ENCODE measurements at regions not wholly inside any gene's neighbourhood (a gene's known extent, or its start where the extent isn't known, plus 50 kb on each side); places are given as distances from the start of the nearest gene placed in this dataset.

DNA sequence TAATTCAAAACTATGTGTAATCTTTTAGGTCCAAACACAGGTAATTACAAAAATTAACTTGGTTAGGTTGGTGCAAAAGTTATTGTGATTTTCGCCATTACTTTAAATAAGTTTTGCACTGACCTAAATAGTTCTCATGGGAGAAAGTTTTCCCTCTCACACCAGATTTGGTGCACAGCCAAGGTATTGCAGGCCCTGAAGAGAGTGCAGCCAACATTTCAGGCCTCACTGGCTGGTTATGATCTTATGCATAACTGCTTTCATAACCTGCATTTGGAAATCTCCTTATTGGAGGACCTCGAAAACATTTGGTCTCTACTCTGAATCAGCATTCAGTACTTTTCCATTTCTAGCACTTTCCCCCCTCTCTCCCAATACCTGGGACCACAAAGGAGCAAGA lies 993.1 kb upstream of the MANEA start (continued):
- TF ChIP-seq NFIC (IDR thresholded peaks at IDR 0.05; ENCODE audit: borderline replicate concordance), result no peak

DNA sequence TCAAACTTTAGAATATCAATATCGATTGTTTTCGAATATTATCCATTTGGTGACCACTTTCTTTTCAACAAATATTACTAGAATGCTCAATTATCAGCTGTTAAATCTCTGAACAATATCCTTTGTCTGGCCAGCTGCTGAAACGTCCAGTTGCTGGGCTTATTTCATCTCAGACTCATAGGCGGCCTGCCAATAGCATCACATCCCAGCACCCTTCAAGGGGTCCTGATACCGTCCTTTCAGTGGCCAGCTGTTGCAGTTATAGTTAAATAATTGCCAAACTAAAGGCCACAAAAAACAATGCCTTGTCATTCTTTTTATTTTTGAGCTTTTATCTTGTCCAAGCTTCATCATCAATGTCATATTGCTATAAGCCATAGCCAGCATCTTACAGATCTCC lies 1006.8 kb upstream of the MANEA start:
- H3K4me3 ChIP-seq (ENCODE audit: low read depth in 2 of 2, low read length in 1 of 2), result no peak overlapping the region
- no peak overlapping the region; the same call in 1 of the 2 replicates for H2AFZ ChIP-seq (ENCODE audit: low read depth)
- no peak overlapping the region for H3K4me2 ChIP-seq
- no peaks in the 10 kb centered on the region for H3K9me3 ChIP-seq
- no peaks in the 10 kb centered on the region for H3F3A ChIP-seq (replicated peaks; ENCODE audit: insufficient read depth)
- no peaks in the 10 kb centered on the region for H3K4me1 ChIP-seq (ENCODE audit: control insufficient read depth in 1 of 2, insufficient read depth in 2 of 2, low read depth in 1 of 2, low read length in 1 of 2)
- TF ChIP-seq, protein P1, sequence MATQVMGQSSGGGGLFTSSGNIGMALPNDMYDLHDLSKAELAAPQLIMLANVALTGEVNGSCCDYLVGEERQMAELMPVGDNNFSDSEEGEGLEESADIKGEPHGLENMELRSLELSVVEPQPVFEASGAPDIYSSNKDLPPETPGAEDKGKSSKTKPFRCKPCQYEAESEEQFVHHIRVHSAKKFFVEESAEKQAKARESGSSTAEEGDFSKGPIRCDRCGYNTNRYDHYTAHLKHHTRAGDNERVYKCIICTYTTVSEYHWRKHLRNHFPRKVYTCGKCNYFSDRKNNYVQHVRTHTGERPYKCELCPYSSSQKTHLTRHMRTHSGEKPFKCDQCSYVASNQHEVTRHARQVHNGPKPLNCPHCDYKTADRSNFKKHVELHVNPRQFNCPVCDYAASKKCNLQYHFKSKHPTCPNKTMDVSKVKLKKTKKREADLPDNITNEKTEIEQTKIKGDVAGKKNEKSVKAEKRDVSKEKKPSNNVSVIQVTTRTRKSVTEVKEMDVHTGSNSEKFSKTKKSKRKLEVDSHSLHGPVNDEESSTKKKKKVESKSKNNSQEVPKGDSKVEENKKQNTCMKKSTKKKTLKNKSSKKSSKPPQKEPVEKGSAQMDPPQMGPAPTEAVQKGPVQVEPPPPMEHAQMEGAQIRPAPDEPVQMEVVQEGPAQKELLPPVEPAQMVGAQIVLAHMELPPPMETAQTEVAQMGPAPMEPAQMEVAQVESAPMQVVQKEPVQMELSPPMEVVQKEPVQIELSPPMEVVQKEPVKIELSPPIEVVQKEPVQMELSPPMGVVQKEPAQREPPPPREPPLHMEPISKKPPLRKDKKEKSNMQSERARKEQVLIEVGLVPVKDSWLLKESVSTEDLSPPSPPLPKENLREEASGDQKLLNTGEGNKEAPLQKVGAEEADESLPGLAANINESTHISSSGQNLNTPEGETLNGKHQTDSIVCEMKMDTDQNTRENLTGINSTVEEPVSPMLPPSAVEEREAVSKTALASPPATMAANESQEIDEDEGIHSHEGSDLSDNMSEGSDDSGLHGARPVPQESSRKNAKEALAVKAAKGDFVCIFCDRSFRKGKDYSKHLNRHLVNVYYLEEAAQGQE (IDR thresholded peaks at IDR 0.05; ENCODE audit: low read depth, low read length), result no peak
- TF ChIP-seq, protein P2, sequence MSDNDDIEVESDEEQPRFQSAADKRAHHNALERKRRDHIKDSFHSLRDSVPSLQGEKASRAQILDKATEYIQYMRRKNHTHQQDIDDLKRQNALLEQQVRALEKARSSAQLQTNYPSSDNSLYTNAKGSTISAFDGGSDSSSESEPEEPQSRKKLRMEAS (IDR thresholded peaks at IDR 0.05; ENCODE audit: low read depth), result no peak
- TF ChIP-seq, protein P3, sequence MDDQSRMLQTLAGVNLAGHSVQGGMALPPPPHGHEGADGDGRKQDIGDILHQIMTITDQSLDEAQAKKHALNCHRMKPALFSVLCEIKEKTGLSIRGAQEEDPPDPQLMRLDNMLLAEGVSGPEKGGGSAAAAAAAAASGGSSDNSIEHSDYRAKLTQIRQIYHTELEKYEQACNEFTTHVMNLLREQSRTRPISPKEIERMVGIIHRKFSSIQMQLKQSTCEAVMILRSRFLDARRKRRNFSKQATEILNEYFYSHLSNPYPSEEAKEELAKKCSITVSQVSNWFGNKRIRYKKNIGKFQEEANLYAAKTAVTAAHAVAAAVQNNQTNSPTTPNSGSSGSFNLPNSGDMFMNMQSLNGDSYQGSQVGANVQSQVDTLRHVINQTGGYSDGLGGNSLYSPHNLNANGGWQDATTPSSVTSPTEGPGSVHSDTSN (IDR thresholded peaks at IDR 0.05), result no peak
- TF ChIP-seq GATA2 (CRISPR knock-in tag; IDR thresholded peaks at IDR 0.05) (no peak), RCOR1 (IDR thresholded peaks at IDR 0.05; ENCODE audit: low read length) (no peak), ELF1 (IDR thresholded peaks at IDR 0.05) (no peak), TCF12 (IDR thresholded peaks at IDR 0.05) (no peak), SIN3A (IDR thresholded peaks at IDR 0.05; ENCODE audit: borderline replicate concordance, low read depth, low read length) (no peak)
- no peak for DNase-seq
- ChIA-PET CTCF (no interaction called here), POLR2A (no interaction called here)
- no peaks in the 10 kb centered on the region for H3K79me2 ChIP-seq (ENCODE audit: insufficient read depth)
- H3K27me3 ChIP-seq (ENCODE audit: insufficient read depth), result no peaks in the 10 kb centered on the region
- no peaks in the 10 kb centered on the region for H3K9me2 ChIP-seq
- H3K36me3 ChIP-seq (replicated peaks in 1 of 2; ENCODE audit: control insufficient read depth in 1 of 2, insufficient read depth in 2 of 2, low read length in 1 of 2), result no peaks in the 10 kb centered on the region
- H3K27ac ChIP-seq (ENCODE audit: low read depth in 2 of 2, low read length in 1 of 2), result no peak overlapping the region
- no peak overlapping the region for H3K9ac ChIP-seq
- 3% methylated on average over 5 of the region's 5 CpGs for WGBS (ENCODE audit: low lambda C conversion rate)
- H4K20me1 ChIP-seq (ENCODE audit: insufficient read depth), result no peaks in the 10 kb centered on the region

DNA sequence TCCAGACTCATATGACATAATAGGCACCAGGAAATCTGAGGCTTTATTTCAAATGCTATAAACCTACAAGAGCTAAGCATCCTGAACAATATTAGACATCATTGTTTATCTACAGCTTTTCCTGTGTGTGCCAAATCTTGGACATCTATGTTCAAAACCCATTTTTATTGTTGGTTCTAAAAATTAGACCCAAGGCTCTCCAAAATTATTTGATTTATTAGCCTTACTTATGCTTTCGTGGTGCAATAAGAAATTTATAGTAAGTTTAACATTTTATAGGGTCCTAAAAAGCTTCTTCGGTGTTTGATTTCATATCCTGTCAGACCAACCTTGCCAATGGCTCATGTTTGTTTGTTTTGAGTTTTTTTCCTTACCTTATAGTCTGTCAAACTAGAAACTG lies 1014.5 kb upstream of the MANEA start:
- Histone ChIP-seq H3K4me2 (no peak overlapping the region), H4K20me1 (ENCODE audit: insufficient read depth) (no peaks in the 10 kb centered on the region), H3K79me2 (ENCODE audit: insufficient read depth) (no peaks in the 10 kb centered on the region), H3K9ac (no peak overlapping the region), H3K9me2 (no peaks in the 10 kb centered on the region), H3K9me3 (no peaks in the 10 kb centered on the region), H3K27ac (ENCODE audit: low read depth in 2 of 2, low read length in 1 of 2) (no peak overlapping the region), H2AFZ (ENCODE audit: low read depth) (no peak overlapping the region), H3K36me3 (replicated peaks in 1 of 2; ENCODE audit: control insufficient read depth in 1 of 2, insufficient read depth in 2 of 2, low read length in 1 of 2) (no peaks in the 10 kb centered on the region), H3F3A (replicated peaks; ENCODE audit: insufficient read depth) (no peaks in the 10 kb centered on the region), H3K4me1 (ENCODE audit: control insufficient read depth in 1 of 2, insufficient read depth in 2 of 2, low read depth in 1 of 2, low read length in 1 of 2) (no peaks in the 10 kb centered on the region), H3K27me3 (ENCODE audit: insufficient read depth) (no peaks in the 10 kb centered on the region), H3K4me3 (ENCODE audit: low read depth in 2 of 2, low read length in 1 of 2) (no peak overlapping the region)
- ChIA-PET CTCF (no interaction called here), POLR2A (no interaction called here)
- no peak for TF ChIP-seq EZH2phosphoT487 (IDR thresholded peaks at IDR 0.05; ENCODE audit: borderline replicate concordance, low read depth)
- no peak for TF ChIP-seq TCF12 (IDR thresholded peaks at IDR 0.05)
- WGBS (ENCODE audit: low lambda C conversion rate), result 13% methylated on average over 2 of the region's 2 CpGs
- DNase-seq, result no peak

Data from SK-N-SH (cell line).